SK-N-MC (cell line): ENCODE measurements at regions not wholly inside any gene's neighbourhood (a gene's known extent, or its start where the extent isn't known, plus 50 kb on each side); places are given as distances from the start of the nearest gene placed in this dataset.

ENCODE experiments used
- DNase-seq: peaks from one replicate; pipeline ENCODE4 v3.0.0-alpha.2; 2011; ENCODE audit warnings: low read depth, low spot score
- H3K27ac ChIP-seq: fragments of 200-600 bp; sonication (generic); 2 replicates; pipeline ENCODE4 v1.5.1; 2016; ENCODE audit warnings: mixed run types
- H3K36me3 ChIP-seq: fragments of 200-600 bp; sonication (generic); 2 replicates; pipeline ENCODE4 v1.6.1; 2017; ENCODE audit warnings: antibody characterized with exemption, low read length, mixed read lengths; ENCODE audit not compliant: insufficient read depth
- H3K4me3 ChIP-seq: fragments of 200-600 bp; sonication (generic); 2 replicates; pipeline ENCODE4 v1.5.1; 2016
- H3K9ac ChIP-seq: fragments of 200-600 bp; sonication (generic); 2 replicates; pipeline ENCODE4 v1.8.0; 2017; ENCODE audit warnings: mixed run types, mixed read lengths; ENCODE audit not compliant: insufficient read length
- H3K9me3 ChIP-seq: fragments of 200-600 bp; sonication (generic); 2 replicates; pipeline ENCODE4 v1.6.1; 2017; ENCODE audit warnings: low read depth, mild to moderate bottlenecking, antibody characterized with exemption, low read length, moderate library complexity, mixed read lengths
- EZH2 ChIP-seq: fragments of 200-600 bp; sonication (generic); IDR thresholded peaks from one replicate; pipeline ENCODE4 v1.6.1; 2017; ENCODE audit warnings: antibody characterized with exemption
- FOXP2 ChIP-seq: optimal IDR thresholded peaks from 2 replicates; pipeline ENCODE3; 2011; ENCODE audit warnings: mild to moderate bottlenecking, moderate library complexity; ENCODE audit not compliant: insufficient read depth; ENCODE audit errors: extremely low read length, control extremely low read depth
- POLR2AphosphoS5 ChIP-seq: IDR thresholded peaks from 2 replicates; pipeline ENCODE4 v1.6.1; 2012; ENCODE audit warnings: mild to moderate bottlenecking, low read depth, low read length, borderline replicate concordance

GRCh38 chr3:124272605-124273151, 280.8 kb upstream of the ROPN1 start:
- Histone ChIP-seq H3K36me3 (no peaks in the 10 kb centered on the region), H3K9me3 (no peaks in the 10 kb centered on the region), H3K27ac (no peak overlapping the region), H3K9ac (no peak overlapping the region), H3K4me3 (no peak overlapping the region)
- TF ChIP-seq POLR2AphosphoS5: no peak
- no peak for TF ChIP-seq EZH2
- DNase-seq: no peak

GRCh38 chr3:124273651-124274050, 281.7 kb upstream of the ROPN1 start:
- no peak for TF ChIP-seq FOXP2
- no peak for TF ChIP-seq POLR2AphosphoS5
- TF ChIP-seq EZH2: no peak
- H3K27ac ChIP-seq: no peak overlapping the region
- no peak for DNase-seq
- H3K9ac ChIP-seq: no peak overlapping the region
- H3K36me3 ChIP-seq: no peaks in the 10 kb centered on the region
- H3K9me3 ChIP-seq: no peaks in the 10 kb centered on the region
- H3K4me3 ChIP-seq: no peak overlapping the region

GRCh38 chr3:124274051-124274450, 282.1 kb upstream of the ROPN1 start:
- Histone ChIP-seq H3K9me3 (no peaks in the 10 kb centered on the region), H3K9ac (no peak overlapping the region), H3K36me3 (no peaks in the 10 kb centered on the region), H3K4me3 (no peak overlapping the region), H3K27ac (no peak overlapping the region)
- DNase-seq: no peak
- no peak for TF ChIP-seq FOXP2
- TF ChIP-seq EZH2: no peak
- no peak for TF ChIP-seq POLR2AphosphoS5

GRCh38 chr3:124275412-124275811, 283.5 kb upstream of the ROPN1 start:
- Histone ChIP-seq H3K9ac (no peak overlapping the region), H3K36me3 (no peaks in the 10 kb centered on the region), H3K9me3 (no peaks in the 10 kb centered on the region), H3K27ac (no peak overlapping the region), H3K4me3 (no peak overlapping the region)
- DNase-seq: no peak
- TF ChIP-seq EZH2 (no peak), POLR2AphosphoS5 (no peak), FOXP2 (no peak)

- H3K9ac ChIP-seq: no peak overlapping the region
- no peaks in the 10 kb centered on the region for H3K9me3 ChIP-seq
- TF ChIP-seq POLR2AphosphoS5: no peak
- TF ChIP-seq FOXP2: no peak
- no peak for TF ChIP-seq EZH2
- no peaks in the 10 kb centered on the region for H3K36me3 ChIP-seq
- H3K27ac ChIP-seq: no peak overlapping the region
- no peak overlapping the region for H3K4me3 ChIP-seq
- DNase-seq: no peak
These were observed 284.2 kb upstream of the ROPN1 start for GRCh38 chr3:124276133-124276532.

- Histone ChIP-seq H3K36me3 (no peaks in the 10 kb centered on the region), H3K27ac (no peak overlapping the region), H3K9ac (no peak overlapping the region), H3K4me3 (no peak overlapping the region), H3K9me3 (no peaks in the 10 kb centered on the region)
- TF ChIP-seq EZH2: no peak
- no peak for TF ChIP-seq FOXP2
- TF ChIP-seq POLR2AphosphoS5: no peak
- DNase-seq: no peak
These were observed 284.7 kb upstream of the ROPN1 start for GRCh38 chr3:124276539-124277143.

GRCh38 chr3:124277144-124277890, 285.4 kb upstream of the ROPN1 start:
- no peak for DNase-seq
- TF ChIP-seq EZH2: no peak
- TF ChIP-seq FOXP2: no peak
- no peak for TF ChIP-seq POLR2AphosphoS5
- H3K9ac ChIP-seq: no peak overlapping the region
- no peaks in the 10 kb centered on the region for H3K36me3 ChIP-seq
- no peaks in the 10 kb centered on the region for H3K9me3 ChIP-seq
- H3K27ac ChIP-seq: no peak overlapping the region
- no peak overlapping the region for H3K4me3 ChIP-seq

GRCh38 chr3:124281453-124282316, 289.8 kb upstream of the ROPN1 start:
- Histone ChIP-seq H3K36me3 (no peaks in the 10 kb centered on the region), H3K27ac (no peak overlapping the region), H3K9me3 (no peaks in the 10 kb centered on the region), H3K9ac (no peak overlapping the region), H3K4me3 (no peak overlapping the region)
- TF ChIP-seq EZH2: no peak
- TF ChIP-seq POLR2AphosphoS5: no peak
- TF ChIP-seq FOXP2: no peak
- no peak for DNase-seq
